IMR-90 (cell line): ENCODE measurements at regions not wholly inside any gene's neighbourhood (a gene's known extent, or its start where the extent isn't known, plus 50 kb on each side); places are given as distances from the start of the nearest gene placed in this dataset.

ENCODE experiments used
- ATAC-seq: fragments of 200-7000 bp; cut with Tn5 transposase; 2 replicates; pipeline ENCODE4 v1.9.1; 2020; ENCODE audit warnings: low read depth, mild to moderate bottlenecking, moderate library complexity
- BruUV-seq: library from RNA; stranded (reverse); fragments of 400-500 nt; replicated peaks from 2 replicates; lab custom pipeline; 2021; lab: Mats Ljungman, UMichigan
- CTCF ChIA-PET: fragments of 300-600 bp; formaldehyde crosslinking; extraction: SDS; loops from one replicate; lab custom pipeline; 2021; ENCODE audit warnings: antibody characterized with exemption; lab: Yijun Ruan, JAX
- POLR2A ChIA-PET: fragments of 300-600 bp; sonication (Branson Sonifier 250); formaldehyde crosslinking; loops from one replicate; lab custom pipeline; 2022; ENCODE audit warnings: antibody characterized with exemption; ENCODE audit not compliant: unreplicated experiment; lab: Charles Lee
- DNase-seq: peaks from one replicate; pipeline ENCODE4 v3.0.0; 2013
- H2AFZ ChIP-seq: replicated peaks from 2 replicates; pipeline ENCODE3; 2013; ENCODE audit warnings: low read length, mild to moderate bottlenecking; ENCODE audit not compliant: poor library complexity
- H2AK5ac ChIP-seq: 2 replicates; pipeline ENCODE4 v1.6.1; 2013; ENCODE audit warnings: low read depth, low read length, inconsistent platforms
- H2AK9ac ChIP-seq: replicated peaks from 2 replicates; pipeline ENCODE3; 2013; ENCODE audit warnings: mild to moderate bottlenecking, low read depth, low read length, moderate library complexity; ENCODE audit not compliant: poor library complexity
- H2BK120ac ChIP-seq: 2 replicates; pipeline ENCODE4 v1.6.1; 2013; ENCODE audit warnings: low read depth, low read length, inconsistent platforms
- H2BK15ac ChIP-seq: 3 replicates; pipeline ENCODE4 v1.6.1; 2013; ENCODE audit warnings: low read depth, low read length, inconsistent platforms
- H2BK20ac ChIP-seq: 2 replicates; pipeline ENCODE4 v1.6.1; 2013; ENCODE audit warnings: low read depth, mild to moderate bottlenecking, inconsistent platforms, low read length, moderate library complexity
- H2BK5ac ChIP-seq: 2 replicates; pipeline ENCODE4 v1.6.1; 2013; ENCODE audit warnings: mild to moderate bottlenecking, low read depth, low read length, inconsistent platforms; ENCODE audit not compliant: poor library complexity, severe bottlenecking
- H3K14ac ChIP-seq: replicated peaks from 2 replicates; pipeline ENCODE4 v1.6.1; 2013; ENCODE audit warnings: low read depth, low read length, inconsistent platforms
- H3K18ac ChIP-seq: 2 replicates; pipeline ENCODE4 v1.6.1; 2013; ENCODE audit warnings: low read depth, low read length, control low read depth
- H3K23ac ChIP-seq: 2 replicates; pipeline ENCODE4 v1.6.1; 2013; ENCODE audit warnings: low read depth, low read length, inconsistent platforms
- H3K27ac ChIP-seq: 2 replicates; pipeline ENCODE4 v1.5.1; 2013; ENCODE audit warnings: mild to moderate bottlenecking, control low read depth, low read length; ENCODE audit not compliant: insufficient read depth
- H3K27me3 ChIP-seq: 2 replicates; pipeline ENCODE4 v1.6.1; 2013; ENCODE audit warnings: low read length; ENCODE audit not compliant: control insufficient read depth, insufficient read depth
- H3K36me3 ChIP-seq: 2 replicates; pipeline ENCODE4 v1.6.1; 2013; ENCODE audit warnings: low read length, mixed read lengths; ENCODE audit not compliant: control insufficient read depth, insufficient read depth
- H3K4ac ChIP-seq: 2 replicates; pipeline ENCODE4 v1.6.1; 2013; ENCODE audit warnings: low read depth, low read length, inconsistent platforms
- H3K4me1 ChIP-seq: 2 replicates; pipeline ENCODE4 v1.6.1; 2013; ENCODE audit warnings: low read length, mixed read lengths; ENCODE audit not compliant: control insufficient read depth, insufficient read depth
- H3K4me2 ChIP-seq: 2 replicates; pipeline ENCODE4 v1.6.1; 2013; ENCODE audit warnings: low read depth, mild to moderate bottlenecking, control low read depth, low read length, moderate library complexity
- H3K4me3 ChIP-seq: 2 replicates; pipeline ENCODE4 v1.5.1; 2013; ENCODE audit warnings: low read depth, mild to moderate bottlenecking, control low read depth, low read length, moderate library complexity; ENCODE audit not compliant: insufficient read depth
- H3K56ac ChIP-seq: 2 replicates; pipeline ENCODE4 v1.6.1; 2013; ENCODE audit warnings: low read length, inconsistent platforms; ENCODE audit not compliant: insufficient read depth; ENCODE audit errors: extremely low read depth
- H3K79me1 ChIP-seq, 2 experiments: 2 replicates each; pipeline ENCODE4 v1.6.1; 2013; ENCODE audit warnings: low read length in 2 of 2, inconsistent platforms in 1 of 2, low read depth in 1 of 2
- H3K9ac ChIP-seq: 2 replicates; pipeline ENCODE4 v1.6.1; 2013; ENCODE audit warnings: low read depth, low read length, control low read depth
- H3K9me1 ChIP-seq: 2 replicates; pipeline ENCODE4 v1.6.1; 2013; ENCODE audit warnings: low read length, inconsistent platforms; ENCODE audit not compliant: insufficient read depth
- H3K9me3 ChIP-seq: 2 replicates; pipeline ENCODE4 v1.6.1; 2013; ENCODE audit warnings: low read length; ENCODE audit not compliant: control insufficient read depth, insufficient read depth
- H4K20me1 ChIP-seq: 2 replicates; pipeline ENCODE4 v1.6.1; 2013; ENCODE audit warnings: low read length, inconsistent platforms; ENCODE audit not compliant: insufficient read depth
- H4K5ac ChIP-seq: 2 replicates; pipeline ENCODE4 v1.6.1; 2013; ENCODE audit warnings: mild to moderate bottlenecking, low read depth, low read length, control low read depth
- H4K8ac ChIP-seq, 2 experiments: 2 replicates each; pipeline ENCODE4 v1.6.1; 2013; ENCODE audit warnings: low read depth in 2 of 2, low read length in 2 of 2, control low read depth in 1 of 2, inconsistent platforms in 1 of 2
- H4K91ac ChIP-seq: 2 replicates; pipeline ENCODE4 v1.6.1; 2013; ENCODE audit warnings: low read depth, low read length, inconsistent platforms; ENCODE audit not compliant: insufficient read depth
- ELK1 ChIP-seq: fragments of 150-350 bp; IDR thresholded peaks from 2 replicates; pipeline ENCODE4 v1.6.1; 2016; ENCODE audit warnings: low read depth, mild to moderate bottlenecking, low read length, moderate library complexity, borderline replicate concordance
- NFE2L2 ChIP-seq: fragments of 150-350 bp; IDR thresholded peaks from 2 replicates; pipeline ENCODE4 v1.6.1; 2016; ENCODE audit warnings: low read depth, mild to moderate bottlenecking, low read length
- WGBS, 2 experiments: methylation state at CpG; one replicate each; pipeline versions ENCODE4 v1.1.5 to v1.1.7; 2013; ENCODE audit warnings: missing lambda C conversion rate in 2 of 2; ENCODE audit not compliant: insufficient read length in 1 of 2; ENCODE audit errors: extremely low coverage in 2 of 2; 5-methylcytosine and 5-hydroxymethylcytosine counted together
- dilution Hi-C: fragments of 300-500 bp; cut with HindIII; formaldehyde crosslinking; loops from one replicate; pipeline ENCODE4 v1.14.3; 2018; ENCODE audit warnings: low sequenced_read_pairs; ENCODE audit not compliant: unreplicated experiment
- in situ Hi-C: fragments of 300-500 bp; cut with MboI; formaldehyde crosslinking; loops from 3 replicates; pipeline ENCODE4 v1.14.3; 2019; ENCODE audit warnings: low sequenced_read_pairs, inconsistent platforms, mixed read lengths
- intact Hi-C: fragments of 100-400 bp; cut with micrococcal nuclease; formaldehyde crosslinking; loops from 2 replicates; pipeline ENCODE4 v1.10.0; 2022
- TF ChIP-seq, protein P1 (sequence below): fragments of 150-350 bp; IDR thresholded peaks from 2 replicates; pipeline ENCODE4 v1.6.1; 2017; ENCODE audit warnings: mild to moderate bottlenecking, antibody characterized with exemption, low read length, low read depth

DNA sequence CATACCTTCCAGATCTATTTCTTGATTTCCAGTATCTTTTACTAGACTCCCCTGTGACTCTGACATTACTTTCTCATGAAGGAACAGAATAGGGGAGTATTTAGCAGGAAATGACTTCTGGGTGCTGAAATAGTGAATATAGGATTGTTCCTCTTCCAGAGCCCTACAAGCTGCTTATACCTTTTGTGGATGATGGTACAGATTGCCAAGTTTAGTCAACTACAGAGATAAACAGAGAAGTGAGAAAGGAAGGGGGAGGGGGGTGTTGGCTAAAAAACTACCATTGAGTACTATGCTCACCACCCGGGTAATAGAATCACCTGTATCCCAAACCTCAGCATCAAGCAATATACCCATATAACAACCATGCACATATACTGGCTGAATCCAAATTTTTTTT is 298.3 kb upstream of the GPR149 start:
- intact Hi-C loops: no loop called here
- H2BK15ac ChIP-seq: no peak overlapping the region

More for the DNA sequence above, 298.3 kb upstream of the GPR149 start:
- Histone ChIP-seq H2BK5ac (no peak overlapping the region), H3K27ac (no peak overlapping the region), H3K4me2 (no peak overlapping the region), H4K20me1 (no peaks in the 10 kb centered on the region), H2BK120ac (no peak overlapping the region), H3K4ac (no peak overlapping the region), H3K79me1 (no peaks in the 10 kb centered on the region), H3K27me3 (no peaks in the 10 kb centered on the region), H3K9me1 (no peaks in the 10 kb centered on the region), H3K4me1 (no peaks in the 10 kb centered on the region), H3K23ac (no peak overlapping the region), H3K18ac (no peak overlapping the region), H3K14ac (no peak overlapping the region), H2BK20ac (no peak overlapping the region), H3K56ac (no peak overlapping the region), H4K91ac (no peak overlapping the region), H3K9ac (no peak overlapping the region), H2AFZ (no peak overlapping the region), H4K5ac (no peak overlapping the region), H3K36me3 (no peaks in the 10 kb centered on the region), H2AK5ac (no peak overlapping the region), H3K4me3 (no peak overlapping the region), H3K9me3 (no peaks in the 10 kb centered on the region), H2AK9ac (no peak overlapping the region), H4K8ac (no peak overlapping the region)
- dilution Hi-C loops (no loop called here), in situ Hi-C loops (no loop called here)
- no peak for TF ChIP-seq NFE2L2
- TF ChIP-seq, protein P1, sequence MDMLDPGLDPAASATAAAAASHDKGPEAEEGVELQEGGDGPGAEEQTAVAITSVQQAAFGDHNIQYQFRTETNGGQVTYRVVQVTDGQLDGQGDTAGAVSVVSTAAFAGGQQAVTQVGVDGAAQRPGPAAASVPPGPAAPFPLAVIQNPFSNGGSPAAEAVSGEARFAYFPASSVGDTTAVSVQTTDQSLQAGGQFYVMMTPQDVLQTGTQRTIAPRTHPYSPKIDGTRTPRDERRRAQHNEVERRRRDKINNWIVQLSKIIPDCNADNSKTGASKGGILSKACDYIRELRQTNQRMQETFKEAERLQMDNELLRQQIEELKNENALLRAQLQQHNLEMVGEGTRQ: no peak
- TF ChIP-seq ELK1: no peak
- CTCF ChIA-PET: no interaction called here
- ATAC-seq (no peak), DNase-seq (no peak)
- BruUV-seq: no TSS peak
- WGBS, 2 experiments: no CpG with 5 or more reads among the region's 1 CpG
- POLR2A ChIA-PET: no interaction called here
